ENCODE measurements at regions not wholly inside any gene's neighbourhood (a gene's known extent, or its start where the extent isn't known, plus 50 kb on each side); places are given as distances from the start of the nearest gene placed in this dataset.

GRCh38 chr1:96096613-96097321 lies 624.8 kb upstream of the PTBP2 start:
- Histone ChIP-seq H3K36me3 (no peaks in the 10 kb centered on the region), H3K4me1 (ENCODE audit: insufficient read depth) (no peaks in the 10 kb centered on the region), H3K27ac (no peak overlapping the region), H3K4me3 (no peak overlapping the region), H3K27me3 (no peaks in the 10 kb centered on the region), H3K9me3 (no peaks in the 10 kb centered on the region)
- DNase-seq: no peak
- TF ChIP-seq EP300 (IDR thresholded peaks at IDR 0.05): no peak
- no peak for TF ChIP-seq POLR2A (IDR thresholded peaks at IDR 0.05)
- TF ChIP-seq CTCF (IDR thresholded peaks at IDR 0.05): no peak
- intact Hi-C loops (cut with DNase I): no loop called here
- 77 to 84% (median 82%) methylated on average over 5 of the region's 5 CpGs for WGBS, 3 donors

- WGBS, 3 donors: 44 to 57% (median 47%) methylated on average over 1 of the region's 1 CpG
- Histone ChIP-seq H3K27ac (no peak overlapping the region), H3K4me3 (no peak overlapping the region), H3K36me3 (no peaks in the 10 kb centered on the region), H3K27me3 (no peaks in the 10 kb centered on the region), H3K9me3 (no peaks in the 10 kb centered on the region), H3K4me1 (ENCODE audit: insufficient read depth) (no peaks in the 10 kb centered on the region)
- TF ChIP-seq EP300 (IDR thresholded peaks at IDR 0.05) (no peak), CTCF (IDR thresholded peaks at IDR 0.05) (no peak), POLR2A (IDR thresholded peaks at IDR 0.05) (no peak)
- intact Hi-C loops (cut with DNase I): no loop called here
- DNase-seq: no peak
Measured at GRCh38 chr1:96104506-96104905, 617.1 kb upstream of the PTBP2 start.

- intact Hi-C loops (cut with DNase I): no loop called here
- no peak overlapping the region for H3K4me3 ChIP-seq
- H3K27ac ChIP-seq: no peak overlapping the region
- H3K36me3 ChIP-seq: no peaks in the 10 kb centered on the region
- 39 to 55% (median 46%) methylated on average over 3 of the region's 3 CpGs for WGBS, 3 donors
- no peaks in the 10 kb centered on the region for H3K9me3 ChIP-seq
- TF ChIP-seq POLR2A (IDR thresholded peaks at IDR 0.05) (no peak), CTCF (IDR thresholded peaks at IDR 0.05) (no peak), EP300 (IDR thresholded peaks at IDR 0.05) (no peak)
- no peaks in the 10 kb centered on the region for H3K4me1 ChIP-seq (ENCODE audit: insufficient read depth)
- H3K27me3 ChIP-seq: no peaks in the 10 kb centered on the region
- DNase-seq: no peak
Measured at GRCh38 chr1:96104906-96105305, 616.7 kb upstream of the PTBP2 start.

GRCh38 chr1:96116731-96117130 lies 604.9 kb upstream of the PTBP2 start:
- Histone ChIP-seq H3K36me3 (no peaks in the 10 kb centered on the region), H3K4me3 (no peak overlapping the region), H3K4me1 (ENCODE audit: insufficient read depth) (no peaks in the 10 kb centered on the region), H3K9me3 (no peaks in the 10 kb centered on the region), H3K27me3 (no peaks in the 10 kb centered on the region), H3K27ac (no peak overlapping the region)
- intact Hi-C loops (cut with DNase I): no loop called here
- TF ChIP-seq POLR2A (IDR thresholded peaks at IDR 0.05): no peak
- TF ChIP-seq EP300 (IDR thresholded peaks at IDR 0.05): no peak
- no peak for TF ChIP-seq CTCF (IDR thresholded peaks at IDR 0.05)
- 60 to 72% (median 61%) methylated on average over 6 of the region's 6 CpGs for WGBS, 3 donors
- DNase-seq: no peak
